HG02973 (cell line): ENCODE measurements at regions not wholly inside any gene's neighbourhood (a gene's known extent, or its start where the extent isn't known, plus 50 kb on each side); places are given as distances from the start of the nearest gene placed in this dataset.

Experiments
- ATAC-seq: cut with Tn5 transposase; IDR thresholded peaks from one replicate; pipeline ENCODE4 v1.9.1; 2021; ENCODE audit warnings: moderate library complexity; ENCODE audit not compliant: unreplicated experiment

DNA sequence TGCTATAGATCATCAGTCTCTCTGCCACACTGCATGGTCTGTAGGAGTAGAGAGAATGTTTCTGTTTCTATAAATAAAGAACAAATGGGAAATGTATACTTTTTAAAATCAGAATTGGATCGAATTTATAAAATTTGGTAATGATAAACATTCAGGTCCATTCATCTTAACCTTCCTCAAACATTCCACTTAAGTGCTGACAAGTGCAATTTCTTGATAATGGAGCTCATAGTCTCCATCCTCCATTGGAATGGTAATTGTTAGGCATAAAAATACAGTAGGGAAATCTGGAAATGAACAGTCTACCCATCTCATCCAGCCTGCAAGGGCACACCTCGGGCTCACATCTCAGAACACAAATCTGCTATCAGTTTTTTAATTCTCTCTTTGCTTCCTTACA is 122.6 kb upstream of the PACRGL start:
- no peak for ATAC-seq

- no peak for ATAC-seq
Measured at GRCh38 chr4:20580907-20581306, 119.4 kb upstream of the PACRGL start.

- ATAC-seq = no peak
Measured at GRCh38 chr4:20589436-20589835, 110.8 kb upstream of the PACRGL start.

- no peak for ATAC-seq
Measured at GRCh38 chr4:20590849-20591248, 109.4 kb upstream of the PACRGL start.

GRCh38 chr4:20591571-20591970 is 108.7 kb upstream of the PACRGL start:
- no peak for ATAC-seq

- no peak for ATAC-seq
Measured at GRCh38 chr4:20592013-20592412, 108.2 kb upstream of the PACRGL start.

DNA sequence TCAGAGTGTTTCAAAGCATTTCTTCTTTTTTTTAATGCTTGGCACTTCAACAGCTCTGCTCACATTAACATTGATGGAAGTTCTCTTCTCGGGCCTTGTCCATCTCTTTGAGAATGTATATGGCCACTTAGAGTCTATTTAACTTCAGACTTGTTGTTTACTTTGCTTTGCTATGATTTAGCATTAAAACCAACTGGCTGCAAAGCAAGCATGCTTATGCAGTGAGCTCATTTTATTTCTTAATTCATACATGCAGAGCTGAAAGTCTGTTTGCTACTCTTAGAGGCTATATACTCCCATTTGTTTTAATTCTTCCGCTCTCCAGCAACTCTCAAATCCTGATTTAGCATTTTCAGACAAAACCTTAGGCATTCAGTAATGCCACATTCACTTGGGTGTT is 107.6 kb upstream of the PACRGL start:
- ATAC-seq = no peak

DNA sequence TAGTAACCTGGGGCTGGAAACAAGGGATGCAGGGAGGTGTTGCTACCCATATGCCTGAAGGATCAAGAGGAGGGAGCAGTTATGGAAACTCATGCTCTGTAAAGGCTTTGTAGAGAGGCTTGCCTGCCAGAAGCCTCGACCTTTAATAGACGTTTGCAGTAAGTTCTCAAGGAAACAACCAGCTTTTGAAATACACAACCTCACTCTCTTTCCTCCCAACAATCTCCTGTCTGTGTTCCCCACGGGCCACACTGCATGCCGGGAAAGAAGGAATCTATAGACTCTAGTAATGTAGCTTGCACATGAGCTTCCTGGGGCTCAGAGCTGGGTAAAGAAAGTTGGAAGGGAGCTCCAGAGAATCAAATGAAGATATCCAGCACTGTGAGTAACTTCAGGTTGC is 101.6 kb upstream of the PACRGL start:
- no peak for ATAC-seq

DNA sequence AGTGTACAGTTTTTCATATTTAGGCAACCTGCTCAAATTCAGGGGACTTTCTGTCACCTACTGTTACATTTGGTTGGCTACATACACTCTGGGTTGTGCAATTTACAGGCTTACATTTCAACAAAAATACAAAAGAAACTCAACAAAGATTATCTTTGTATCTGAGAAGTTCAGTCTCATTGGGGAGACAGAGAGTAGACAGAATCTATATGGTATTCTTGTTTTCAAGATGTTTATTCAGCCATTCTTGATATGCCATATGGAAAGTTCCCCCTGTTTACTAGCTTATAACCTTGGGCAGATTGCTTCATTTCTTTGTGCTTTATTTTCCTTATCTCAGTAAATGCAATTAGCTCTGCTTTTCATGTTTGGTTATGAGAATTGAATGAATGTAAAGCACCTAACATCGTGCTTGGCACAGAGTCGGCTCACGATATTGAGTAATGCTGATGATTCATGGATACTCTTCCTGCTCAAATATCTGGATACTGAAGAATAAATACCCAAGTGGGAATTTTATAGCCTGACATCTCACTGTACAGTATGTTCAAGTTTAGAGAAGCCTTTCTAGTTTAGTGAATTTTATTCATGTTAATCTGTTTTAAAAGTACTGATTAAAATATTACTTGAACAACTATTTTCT is 96.5 kb upstream of the PACRGL start:
- no peak for ATAC-seq

DNA sequence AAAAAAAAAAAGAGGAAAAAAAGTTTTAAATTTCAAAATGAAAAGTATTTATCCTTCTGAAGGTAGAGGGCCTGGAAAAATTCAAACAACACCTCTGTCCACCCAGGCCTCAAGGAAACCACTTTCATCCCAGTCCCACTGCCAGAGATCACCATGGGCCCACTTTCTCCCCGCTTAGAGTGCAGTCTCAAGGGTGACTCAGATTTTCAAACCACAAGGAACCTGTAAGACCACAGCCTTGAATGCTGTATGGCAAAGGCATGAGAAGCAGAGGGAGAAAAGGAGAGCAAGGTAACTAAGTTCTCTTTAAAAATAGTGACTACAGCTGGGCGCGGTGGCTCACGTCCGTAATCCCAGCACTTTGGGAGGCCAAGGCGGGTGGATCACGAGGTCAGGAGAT is 87.9 kb upstream of the PACRGL start:
- ATAC-seq = no peak

GRCh38 chr4:20614816-20615215 is 85.4 kb upstream of the PACRGL start:
- ATAC-seq = no peak

- ATAC-seq = no peak
Measured at GRCh38 chr4:20615486-20616260, 84.6 kb upstream of the PACRGL start.

DNA sequence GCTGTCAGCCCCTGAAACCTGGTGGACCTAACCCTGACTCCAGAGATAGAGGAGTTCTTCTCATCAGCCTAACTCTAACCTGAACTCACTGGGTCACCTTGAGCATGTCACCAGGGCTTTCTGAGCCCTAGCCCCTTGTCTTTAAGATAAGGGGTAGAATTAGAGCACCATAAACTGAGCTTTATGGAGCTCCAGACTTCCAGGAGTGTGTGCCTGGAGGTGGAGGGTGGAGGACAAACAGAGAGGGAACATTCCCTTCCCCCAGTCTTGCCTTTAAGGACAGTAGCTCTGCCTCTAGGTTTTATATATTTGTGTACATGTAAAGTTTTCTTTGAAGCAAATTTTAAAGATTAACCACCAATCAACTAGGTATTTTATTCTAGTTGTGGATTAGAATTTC is 83.9 kb upstream of the PACRGL start:
- ATAC-seq = no peak

DNA sequence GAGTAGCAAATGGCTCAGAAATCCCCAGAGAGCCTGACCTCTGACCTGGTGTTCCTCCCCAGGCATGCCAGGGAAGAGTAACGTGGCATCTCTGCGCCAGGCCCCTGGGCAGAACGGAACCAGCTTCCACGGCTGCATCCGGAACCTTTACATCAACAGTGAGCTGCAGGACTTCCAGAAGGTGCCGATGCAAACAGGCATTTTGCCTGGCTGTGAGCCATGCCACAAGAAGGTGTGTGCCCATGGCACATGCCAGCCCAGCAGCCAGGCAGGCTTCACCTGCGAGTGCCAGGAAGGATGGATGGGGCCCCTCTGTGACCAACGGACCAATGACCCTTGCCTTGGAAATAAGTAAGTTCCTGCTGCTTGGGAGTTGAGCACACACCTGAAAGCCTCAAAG is 83.4 kb upstream of the PACRGL start:
- no peak for ATAC-seq

GRCh38 chr4:20617678-20618396 is 82.4 kb upstream of the PACRGL start:
- ATAC-seq = no peak

DNA sequence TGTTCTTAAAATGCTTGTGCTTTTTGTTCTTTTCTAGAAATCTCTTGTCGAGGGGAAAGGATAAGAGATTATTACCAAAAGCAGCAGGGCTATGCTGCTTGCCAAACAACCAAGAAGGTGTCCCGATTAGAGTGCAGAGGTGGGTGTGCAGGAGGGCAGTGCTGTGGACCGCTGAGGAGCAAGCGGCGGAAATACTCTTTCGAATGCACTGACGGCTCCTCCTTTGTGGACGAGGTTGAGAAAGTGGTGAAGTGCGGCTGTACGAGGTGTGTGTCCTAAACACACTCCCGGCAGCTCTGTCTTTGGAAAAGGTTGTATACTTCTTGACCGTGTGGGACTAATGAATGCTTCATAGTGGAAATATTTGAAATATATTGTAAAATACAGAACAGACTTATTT is 81.5 kb upstream of the PACRGL start:
- no peak for ATAC-seq

GRCh38 chr4:20621476-20621875 is 78.8 kb upstream of the PACRGL start:
- ATAC-seq = no peak

GRCh38 chr4:20622701-20623100 is 77.6 kb upstream of the PACRGL start:
- ATAC-seq = no peak

DNA sequence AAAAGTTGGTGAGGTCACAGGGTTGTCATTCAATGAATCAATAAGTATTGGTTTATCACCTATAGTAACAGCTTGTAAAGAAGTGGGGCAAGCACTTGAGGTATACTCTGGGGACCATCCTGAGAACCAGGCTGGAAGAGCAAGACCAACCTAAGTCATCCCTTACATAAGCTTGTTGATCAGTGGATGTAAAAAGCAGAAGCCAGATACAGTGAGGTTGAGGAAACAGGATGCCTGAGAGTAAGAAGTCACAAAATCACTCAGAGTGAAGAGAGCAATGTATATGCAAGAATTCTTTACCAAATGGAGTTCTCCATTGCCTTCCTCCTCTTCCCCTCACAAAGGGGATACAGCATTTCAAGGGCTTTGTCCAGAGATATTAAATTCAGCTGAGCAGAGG is 76.3 kb upstream of the PACRGL start:
- ATAC-seq = no peak

DNA sequence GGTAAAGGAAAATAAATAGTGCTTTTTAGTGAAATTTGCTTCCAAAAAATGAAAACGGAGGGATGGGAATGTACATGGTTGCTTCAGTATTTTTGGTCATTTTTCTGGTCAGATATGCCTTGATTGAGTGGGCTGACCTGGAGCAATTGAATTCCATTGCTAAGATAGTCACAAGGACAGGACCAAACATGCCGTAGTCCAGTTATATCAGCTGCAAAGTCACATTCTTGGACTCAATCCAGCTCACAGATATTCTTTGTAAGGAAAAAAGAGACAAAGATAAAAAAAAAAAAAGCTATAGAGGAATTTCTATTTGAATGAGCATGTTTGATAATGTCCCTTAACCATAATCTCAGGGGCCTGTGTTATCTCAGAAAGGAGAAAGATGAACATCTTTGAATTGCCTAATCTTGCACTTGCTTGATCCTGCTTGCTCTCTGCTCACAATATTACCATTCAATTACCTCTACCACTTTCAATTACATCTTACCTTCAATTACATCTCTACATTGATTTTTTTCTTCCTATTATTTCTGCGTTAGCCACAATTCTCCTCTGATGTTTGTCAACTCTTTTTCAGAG is 75.4 kb upstream of the PACRGL start:
- ATAC-seq = no peak

GRCh38 chr4:20625426-20625825 is 74.8 kb upstream of the PACRGL start:
- ATAC-seq = no peak
